ENCODE measurements at regions not wholly inside any gene's neighbourhood (a gene's known extent, or its start where the extent isn't known, plus 50 kb on each side); places are given as distances from the start of the nearest gene placed in this dataset.

DNA sequence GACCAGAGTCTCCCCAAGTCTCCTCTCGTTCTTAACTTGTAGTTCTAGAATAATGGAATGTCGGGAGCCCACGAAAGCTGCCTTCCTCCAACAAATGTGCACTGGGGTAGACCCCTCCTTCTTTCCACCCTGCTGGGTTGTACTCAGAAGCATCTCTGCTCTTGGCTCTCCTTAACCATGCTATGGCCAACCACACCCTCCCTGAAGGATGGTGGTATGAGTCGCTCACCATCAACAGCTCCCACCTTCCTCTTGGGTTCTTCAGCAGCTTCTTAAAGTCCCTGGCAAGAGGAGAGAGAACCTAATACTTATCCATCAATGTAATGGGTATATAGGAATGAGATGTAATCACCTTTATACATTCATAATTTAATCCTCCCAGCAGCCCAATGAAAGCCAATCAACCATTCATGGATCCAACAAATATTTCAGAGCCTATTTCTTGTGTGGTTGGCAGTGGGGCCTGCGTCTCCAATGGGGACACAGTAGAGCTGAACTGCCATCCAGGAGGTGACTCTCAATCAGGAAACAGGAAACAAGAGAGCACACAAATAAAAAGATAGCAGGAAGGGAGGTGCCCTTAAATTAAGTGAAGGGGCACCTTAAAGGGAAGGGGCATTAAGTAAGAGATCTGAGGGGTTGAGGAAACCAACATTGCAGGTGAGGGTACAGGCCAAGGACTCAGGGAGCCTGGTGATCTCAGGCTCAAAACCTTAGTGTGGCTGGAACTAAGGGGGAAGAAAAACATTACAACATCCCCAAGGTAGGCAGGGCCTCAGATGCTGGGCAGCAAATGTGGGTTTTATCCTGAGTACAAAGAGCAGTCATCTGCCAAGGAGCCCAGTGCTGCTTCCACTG is 64.4 kb upstream of the ETS2 start:
- CTCF ChIA-PET: no interaction called here
- H3K9me3 Mint-ChIP-seq: no peaks in the 10 kb centered on the region
- H3K27me3 Mint-ChIP-seq: peaks cover 1% of the 10 kb centered on the region
- no peak overlapping the region for H3K27ac Mint-ChIP-seq
- POLR2A ChIA-PET: no interaction called here
- H3K4me3 Mint-ChIP-seq: no peak overlapping the region
- no peaks in the 10 kb centered on the region for H3K36me3 Mint-ChIP-seq
- DNase-seq: no peak
- intact Hi-C loops (cut with micrococcal nuclease): no loop called here
- H3K4me1 Mint-ChIP-seq (ENCODE audit: low read depth): peaks cover 20% of the 10 kb centered on the region

GRCh38 chr21:38741950-38742256 is 63.8 kb upstream of the ETS2 start:
- no peak for DNase-seq
- peaks cover 20% of the 10 kb centered on the region for H3K4me1 Mint-ChIP-seq (ENCODE audit: low read depth)
- H3K9me3 Mint-ChIP-seq: no peaks in the 10 kb centered on the region
- intact Hi-C loops (cut with micrococcal nuclease): no loop called here
- no peak overlapping the region for H3K27ac Mint-ChIP-seq
- H3K36me3 Mint-ChIP-seq: no peaks in the 10 kb centered on the region
- CTCF ChIA-PET: interaction anchor here (1.0 kb wide), 1 partner anchor 396 kb away, joined by 3 read pairs; no protein-coding TSS in a partner anchor
- no peaks in the 10 kb centered on the region for H3K27me3 Mint-ChIP-seq
- POLR2A ChIA-PET: no interaction called here
- H3K4me3 Mint-ChIP-seq: no peak overlapping the region

DNA sequence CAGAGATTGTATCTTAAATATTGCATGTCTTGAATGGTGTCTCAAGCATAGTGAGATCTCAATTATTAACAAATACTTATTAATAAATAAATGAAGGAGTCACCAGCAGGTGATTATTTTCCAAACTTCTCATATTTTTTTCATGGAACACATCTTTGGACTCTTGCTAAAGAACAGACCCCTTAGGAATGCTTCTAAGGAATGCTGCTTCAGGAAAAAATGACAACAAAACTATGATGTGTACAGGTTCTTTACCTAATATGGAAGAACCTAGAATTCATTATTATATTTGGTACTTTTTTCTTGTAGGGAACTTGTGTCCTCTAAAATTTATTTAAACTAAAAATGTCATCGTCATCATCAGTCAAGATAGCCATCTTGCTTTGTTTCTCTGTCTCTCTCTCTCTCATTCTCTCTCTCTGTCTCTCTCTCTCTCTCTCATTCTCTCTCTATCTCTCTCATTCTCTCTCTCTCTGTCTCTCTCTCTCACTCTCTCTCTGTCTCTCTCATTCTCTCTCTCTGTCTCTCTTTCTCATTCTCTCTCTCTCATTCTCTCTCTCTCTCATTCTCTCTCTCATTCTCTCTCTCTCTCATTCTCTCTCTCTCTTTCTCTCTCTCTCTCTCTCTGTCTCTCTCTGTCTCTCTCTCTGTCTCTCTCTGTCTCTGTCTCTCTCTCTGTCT is 63.0 kb upstream of the ETS2 start:
- intact Hi-C loops (cut with micrococcal nuclease): no loop called here
- ChIA-PET CTCF (interaction anchor here (1.0 kb wide), 1 partner anchor 396 kb away, joined by 3 read pairs; no protein-coding TSS in a partner anchor), POLR2A (no interaction called here)
- Mint-ChIP-seq H3K27ac (no peak overlapping the region), H3K36me3 (no peaks in the 10 kb centered on the region), H3K4me1 (ENCODE audit: low read depth) (peaks cover 20% of the 10 kb centered on the region), H3K9me3 (no peaks in the 10 kb centered on the region), H3K27me3 (no peaks in the 10 kb centered on the region), H3K4me3 (no peak overlapping the region)
- no peak for DNase-seq

- no peak overlapping the region for H3K27ac Mint-ChIP-seq
- peaks cover 20% of the 10 kb centered on the region for H3K4me1 Mint-ChIP-seq (ENCODE audit: low read depth)
- H3K27me3 Mint-ChIP-seq: no peaks in the 10 kb centered on the region
- ChIA-PET POLR2A (no interaction called here), CTCF (no interaction called here)
- H3K9me3 Mint-ChIP-seq: no peaks in the 10 kb centered on the region
- no peaks in the 10 kb centered on the region for H3K36me3 Mint-ChIP-seq
- intact Hi-C loops (cut with micrococcal nuclease): no loop called here
- DNase-seq: no peak
- no peak overlapping the region for H3K4me3 Mint-ChIP-seq
These were observed 61.8 kb upstream of the ETS2 start for GRCh38 chr21:38743772-38744529.

GRCh38 chr21:38744861-38745260 is 60.9 kb upstream of the ETS2 start:
- no peak for DNase-seq
- Mint-ChIP-seq H3K27me3 (no peaks in the 10 kb centered on the region), H3K27ac (no peak overlapping the region), H3K9me3 (no peaks in the 10 kb centered on the region), H3K36me3 (no peaks in the 10 kb centered on the region), H3K4me1 (ENCODE audit: low read depth) (peaks cover 19% of the 10 kb centered on the region), H3K4me3 (no peak overlapping the region)
- CTCF ChIA-PET: no interaction called here
- POLR2A ChIA-PET: no interaction called here
- intact Hi-C loops (cut with micrococcal nuclease): no loop called here

- H3K4me1 Mint-ChIP-seq (ENCODE audit: low read depth): no peaks in the 10 kb centered on the region
- ChIA-PET CTCF (no interaction called here), POLR2A (no interaction called here)
- H3K27me3 Mint-ChIP-seq: no peaks in the 10 kb centered on the region
- no peaks in the 10 kb centered on the region for H3K9me3 Mint-ChIP-seq
- H3K4me3 Mint-ChIP-seq: no peak overlapping the region
- no peak overlapping the region for H3K27ac Mint-ChIP-seq
- DNase-seq: no peak
- intact Hi-C loops (cut with micrococcal nuclease): no loop called here
- no peaks in the 10 kb centered on the region for H3K36me3 Mint-ChIP-seq
These were observed 57.9 kb upstream of the ETS2 start for GRCh38 chr21:38747810-38748209.

GRCh38 chr21:38751379-38752050 is 54.2 kb upstream of the ETS2 start:
- peaks cover 6% of the 10 kb centered on the region for H3K4me1 Mint-ChIP-seq (ENCODE audit: low read depth)
- ChIA-PET POLR2A (no interaction called here), CTCF (no interaction called here)
- no peaks in the 10 kb centered on the region for H3K27me3 Mint-ChIP-seq
- H3K9me3 Mint-ChIP-seq: no peaks in the 10 kb centered on the region
- no peak overlapping the region for H3K27ac Mint-ChIP-seq
- intact Hi-C loops (cut with micrococcal nuclease): no loop called here
- no peak for DNase-seq
- no peaks in the 10 kb centered on the region for H3K36me3 Mint-ChIP-seq
- H3K4me3 Mint-ChIP-seq: no peak overlapping the region

DNA sequence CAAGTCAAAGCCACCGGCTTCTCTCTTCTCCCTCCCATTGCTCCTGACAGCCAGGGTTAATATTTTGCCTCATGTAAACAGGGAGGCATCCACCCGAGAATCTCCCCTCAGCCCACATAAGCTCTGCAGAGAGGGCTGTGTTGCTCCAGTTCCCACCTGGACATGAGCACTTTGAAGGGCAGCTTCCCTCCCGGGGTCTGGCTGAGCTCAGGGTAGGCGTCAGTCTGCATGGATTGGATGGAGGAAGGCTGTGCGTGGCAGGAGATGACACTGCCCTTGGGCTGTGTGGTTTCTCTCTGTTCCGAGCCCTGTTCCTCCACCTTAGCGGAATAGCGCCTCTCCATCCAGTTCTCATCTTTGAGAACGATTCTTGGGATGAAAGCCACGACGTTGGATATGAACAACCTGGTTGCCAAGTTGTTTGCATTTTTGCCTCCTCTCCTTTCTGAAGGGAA is 53.7 kb upstream of the ETS2 start:
- intact Hi-C loops (cut with micrococcal nuclease): no loop called here
- no peaks in the 10 kb centered on the region for H3K27me3 Mint-ChIP-seq
- H3K36me3 Mint-ChIP-seq: no peaks in the 10 kb centered on the region
- no peak for DNase-seq
- H3K4me1 Mint-ChIP-seq (ENCODE audit: low read depth): peaks cover 6% of the 10 kb centered on the region
- no peaks in the 10 kb centered on the region for H3K9me3 Mint-ChIP-seq
- H3K4me3 Mint-ChIP-seq: no peak overlapping the region
- CTCF ChIA-PET: no interaction called here
- no peak overlapping the region for H3K27ac Mint-ChIP-seq
- POLR2A ChIA-PET: no interaction called here

- POLR2A ChIA-PET: interaction anchor here (0.7 kb wide), 1 partner anchor 631 kb away, joined by 3 read pairs; no protein-coding TSS in a partner anchor
- peaks cover 6% of the 10 kb centered on the region for H3K4me1 Mint-ChIP-seq (ENCODE audit: low read depth)
These were observed 52.6 kb upstream of the ETS2 start for GRCh38 chr21:38753114-38753513.

DNA sequence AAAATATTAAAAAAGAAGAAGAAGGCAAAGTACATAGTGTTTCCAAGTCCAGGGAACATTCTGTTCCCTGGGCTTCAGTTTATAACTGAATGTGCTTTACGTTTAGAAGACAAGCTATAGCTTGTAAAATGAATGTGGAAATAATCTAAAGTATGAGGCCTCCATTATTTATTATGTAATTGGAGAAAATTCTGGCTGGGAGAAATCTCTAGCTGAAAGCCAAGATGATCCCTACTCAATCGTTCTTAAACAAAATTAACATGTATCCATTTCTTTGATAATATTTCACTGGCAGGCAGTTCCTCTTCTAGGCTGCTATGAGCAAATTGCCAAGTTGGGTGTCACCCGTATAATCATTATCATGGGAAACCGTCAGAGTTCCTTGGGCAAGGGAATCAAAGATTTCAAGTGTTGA is 52.2 kb upstream of the ETS2 start:
- Mint-ChIP-seq H3K36me3 (no peaks in the 10 kb centered on the region), H3K27me3 (no peaks in the 10 kb centered on the region), H3K4me3 (no peak overlapping the region), H3K4me1 (ENCODE audit: low read depth) (peaks cover 6% of the 10 kb centered on the region), H3K9me3 (no peaks in the 10 kb centered on the region), H3K27ac (no peak overlapping the region)
- no peak for DNase-seq
- ChIA-PET CTCF (interaction anchor here (0.8 kb wide), 1 partner anchor 24 kb away, joined by 3 read pairs; no protein-coding TSS in a partner anchor), POLR2A (interaction anchor here (0.7 kb wide), 1 partner anchor 631 kb away, joined by 3 read pairs; no protein-coding TSS in a partner anchor)
- intact Hi-C loops (cut with micrococcal nuclease): no loop called here

More at GRCh38 chr21:38753114-38753513, 52.6 kb upstream of the ETS2 start:
- CTCF ChIA-PET: interaction anchor here (0.8 kb wide), 1 partner anchor 23 kb away, joined by 3 read pairs; no protein-coding TSS in a partner anchor
- H3K4me3 Mint-ChIP-seq: no peak overlapping the region
- DNase-seq: no peak
- no peaks in the 10 kb centered on the region for H3K36me3 Mint-ChIP-seq
- no peak overlapping the region for H3K27ac Mint-ChIP-seq
- intact Hi-C loops (cut with micrococcal nuclease): no loop called here
- no peaks in the 10 kb centered on the region for H3K9me3 Mint-ChIP-seq
- no peaks in the 10 kb centered on the region for H3K27me3 Mint-ChIP-seq

Data from activated CD4-positive, alpha-beta memory T cell treated with anti-CD3 and anti-CD28 coated beads for 36 hours (primary cell).